Spleen (tissue), 7 donors: ENCODE measurements at regions not wholly inside any gene's neighbourhood (a gene's known extent, or its start where the extent isn't known, plus 50 kb on each side); places are given as distances from the start of the nearest gene placed in this dataset.

Experiments
- CTCF ChIP-seq, 11 experiments: fragments of 200-600 bp in 7 of 11; fragments of 450-650 bp in 4 of 11; sonication (generic) in 4 of 11; IDR thresholded peaks in 8 of 11; conservative IDR thresholded peaks in 3 of 11; 1 replicate in 7 of 11; 2 replicates in 4 of 11; pipeline versions ENCODE4 v1.4.0 to v1.8.0; 2016 to 2021; ENCODE audit warnings: antibody characterized with exemption in 11 of 11, inconsistent platforms in 4 of 11, mild to moderate bottlenecking in 1 of 11
- POLR2A ChIP-seq, 3 donors: fragments of 450-650 bp; IDR thresholded peaks; one replicate each; pipeline ENCODE4 v1.5.1; 2017; ENCODE audit warnings: antibody characterized with exemption in 3 of 3, mild to moderate bottlenecking in 1 of 3
- POLR2AphosphoS5 ChIP-seq, 3 donors: sonication (generic); formaldehyde crosslinking; IDR thresholded peaks; one replicate each; pipeline ENCODE4 v1.5.1; 2017; ENCODE audit warnings: antibody characterized with exemption in 3 of 3
- donor health status: DM: no; HTN: no; CAD: no; lungs with moderate emphysema.
- donor health status: DM: no; HTN: no; CAD: no.
- donor health status: DM: no; HTN: no; CAD: no.

GRCh38 chr6:140185991-140186390 lies 811.5 kb upstream of the CITED2 start:
- no peak for TF ChIP-seq CTCF (IDR thresholded peaks at IDR 0.05 in 8 of 11, conservative IDR thresholded peaks at IDR 0.05 in 3 of 11)
- no peak for TF ChIP-seq POLR2A (IDR thresholded peaks at IDR 0.05)
- TF ChIP-seq POLR2AphosphoS5 (IDR thresholded peaks at IDR 0.05): no peak
